ENCODE measurements at regions not wholly inside any gene's neighbourhood (a gene's known extent, or its start where the extent isn't known, plus 50 kb on each side); places are given as distances from the start of the nearest gene placed in this dataset.

DNA sequence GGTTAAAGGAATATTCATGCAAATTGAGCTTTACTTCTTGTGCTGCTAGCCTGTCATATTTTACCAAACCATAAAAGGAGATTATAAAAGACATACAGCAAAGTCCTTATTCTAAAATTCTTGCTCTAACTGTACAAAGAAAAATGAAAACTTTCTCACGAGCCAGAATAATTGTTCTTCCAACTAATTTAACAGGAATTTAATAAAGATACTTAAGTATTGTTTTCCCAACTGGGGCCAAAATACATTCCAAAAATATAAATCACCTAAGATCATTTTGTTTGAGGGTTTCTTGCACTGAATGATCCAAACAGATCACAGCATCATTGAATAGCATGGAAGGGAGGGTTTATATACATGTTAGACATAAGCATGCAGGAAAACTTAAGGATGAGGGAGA is 127.1 kb upstream of the PCDH18 start:
- no peaks in the 10 kb centered on the region for H3K9me3 ChIP-seq
- no peak overlapping the region for H3K27ac ChIP-seq
- H3K27me3 ChIP-seq = no peaks in the 10 kb centered on the region
- no peak for DNase-seq
- no peaks in the 10 kb centered on the region for H3K36me3 ChIP-seq
- H3K4me1 ChIP-seq = no peaks in the 10 kb centered on the region
- H3K9ac ChIP-seq (ENCODE audit: low read depth in 2 of 2, low read length in 2 of 2) = no peak overlapping the region
- no peak overlapping the region for H3K4me3 ChIP-seq
- TF ChIP-seq CTCF (IDR thresholded peaks at IDR 0.05) = no peak
- intact Hi-C loops (cut with DNase I) = no loop called here

DNA sequence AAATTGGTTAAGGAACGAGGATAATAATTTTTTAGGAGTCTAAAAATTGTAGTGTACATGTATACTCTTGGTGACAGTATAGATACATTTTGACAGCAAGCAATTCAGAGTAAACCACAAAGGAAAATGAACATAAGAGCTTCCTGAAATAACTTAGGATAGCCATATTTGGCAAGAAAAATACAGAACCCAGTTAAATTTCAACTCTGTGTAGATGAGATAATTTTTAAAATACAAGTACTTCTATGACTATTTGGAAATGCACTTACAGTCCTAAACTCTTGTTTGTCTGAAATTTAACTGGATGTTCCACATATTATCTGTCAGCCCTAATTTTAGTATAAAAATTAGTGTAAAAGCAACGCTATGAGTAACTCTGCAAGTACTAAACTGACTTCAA is 124.4 kb upstream of the PCDH18 start:
- no peak for TF ChIP-seq CTCF (IDR thresholded peaks at IDR 0.05)
- intact Hi-C loops (cut with DNase I) = no loop called here
- Histone ChIP-seq H3K4me1 (no peaks in the 10 kb centered on the region), H3K9me3 (no peaks in the 10 kb centered on the region), H3K27me3 (no peaks in the 10 kb centered on the region), H3K9ac (ENCODE audit: low read depth in 2 of 2, low read length in 2 of 2) (no peak overlapping the region), H3K27ac (no peak overlapping the region), H3K36me3 (no peaks in the 10 kb centered on the region), H3K4me3 (no peak overlapping the region)
- no peak for DNase-seq

DNA sequence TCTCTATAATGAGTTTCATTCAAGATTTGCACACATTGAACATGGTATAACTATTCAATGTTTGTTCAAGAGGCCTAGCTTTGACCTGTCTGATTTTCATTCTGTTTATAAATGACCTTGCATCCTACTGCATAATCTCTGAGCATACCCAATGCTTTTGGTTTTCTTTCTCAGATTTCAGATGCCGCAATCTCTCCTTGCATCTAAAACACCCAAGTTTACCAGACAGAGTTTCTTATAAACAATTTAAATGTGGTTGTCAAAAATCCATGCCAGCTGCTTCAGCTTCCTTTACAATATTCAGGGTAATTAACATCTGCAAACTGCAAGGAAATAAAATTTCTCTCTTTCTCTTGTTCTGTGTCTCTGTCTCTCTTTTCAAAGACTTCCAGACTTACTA is 123.0 kb upstream of the PCDH18 start:
- intact Hi-C loops (cut with DNase I) = no loop called here
- no peak overlapping the region for H3K27ac ChIP-seq
- H3K9me3 ChIP-seq = no peaks in the 10 kb centered on the region
- no peaks in the 10 kb centered on the region for H3K4me1 ChIP-seq
- no peak for DNase-seq
- TF ChIP-seq CTCF (IDR thresholded peaks at IDR 0.05) = no peak
- H3K27me3 ChIP-seq = no peaks in the 10 kb centered on the region
- H3K36me3 ChIP-seq = no peaks in the 10 kb centered on the region
- no peak overlapping the region for H3K4me3 ChIP-seq
- H3K9ac ChIP-seq (ENCODE audit: low read depth in 2 of 2, low read length in 2 of 2) = no peak overlapping the region

DNA sequence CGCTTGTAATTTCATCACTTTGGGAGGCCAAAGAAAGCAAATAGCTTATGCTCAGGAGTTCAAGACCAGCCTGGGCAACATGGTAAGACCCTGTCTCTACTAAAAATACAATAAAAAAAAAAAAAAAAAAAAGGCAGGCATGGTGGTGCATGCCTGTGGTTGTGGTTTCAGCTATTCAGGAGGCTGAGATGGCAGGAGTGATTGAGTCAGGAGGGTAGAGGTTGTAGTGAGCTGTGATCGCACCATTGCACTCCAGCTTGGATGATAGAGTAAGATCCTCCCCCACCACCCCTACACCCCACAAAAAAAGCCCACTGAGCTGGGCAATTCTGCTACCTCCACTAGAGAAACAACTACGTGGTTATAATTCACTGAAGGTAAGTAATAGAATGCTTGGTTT is 118.8 kb upstream of the PCDH18 start:
- Histone ChIP-seq H3K27ac (no peak overlapping the region), H3K9me3 (no peaks in the 10 kb centered on the region), H3K27me3 (no peaks in the 10 kb centered on the region), H3K4me3 (no peak overlapping the region), H3K9ac (ENCODE audit: low read depth in 2 of 2, low read length in 2 of 2) (no peak overlapping the region), H3K4me1 (no peaks in the 10 kb centered on the region), H3K36me3 (no peaks in the 10 kb centered on the region)
- intact Hi-C loops (cut with DNase I) = no loop called here
- no peak for TF ChIP-seq CTCF (IDR thresholded peaks at IDR 0.05)
- DNase-seq = no peak

GRCh38 chr4:137649711-137650450 is 117.6 kb upstream of the PCDH18 start:
- H3K4me3 ChIP-seq = no peak overlapping the region
- intact Hi-C loops (cut with DNase I) = no loop called here
- H3K27me3 ChIP-seq = no peaks in the 10 kb centered on the region
- H3K4me1 ChIP-seq = no peaks in the 10 kb centered on the region
- no peak overlapping the region for H3K9ac ChIP-seq (ENCODE audit: low read depth in 2 of 2, low read length in 2 of 2)
- DNase-seq = no peak
- no peaks in the 10 kb centered on the region for H3K9me3 ChIP-seq
- TF ChIP-seq CTCF (IDR thresholded peaks at IDR 0.05) = no peak
- H3K27ac ChIP-seq = no peak overlapping the region
- no peaks in the 10 kb centered on the region for H3K36me3 ChIP-seq
